Spleen (tissue), 11 donors: ENCODE measurements at regions not wholly inside any gene's neighbourhood (a gene's known extent, or its start where the extent isn't known, plus 50 kb on each side); places are given as distances from the start of the nearest gene placed in this dataset.

ENCODE experiments used
- DNase-seq: peaks from one replicate; pipeline ENCODE4 v3.0.0-alpha.2; 2020
- H3K27ac ChIP-seq, 8 donors: fragments of 200-600 bp; sonication (generic) in 7 of 8; 1 replicate in 4 of 8; 2 replicates in 4 of 8; pipeline versions ENCODE4 v1.5.0 to v1.8.0; 2016 to 2021; ENCODE audit warnings: inconsistent platforms in 4 of 8, mild to moderate bottlenecking in 4 of 8, moderate library complexity in 1 of 8
- H3K27me3 ChIP-seq, 7 donors: fragments of 200-600 bp; sonication (generic) in 6 of 7; replicated peaks in 1 of 7; 1 replicate in 4 of 7; 2 replicates in 3 of 7; pipeline versions ENCODE4 v1.5.0 to v1.8.0; 2016 to 2021; ENCODE audit warnings: inconsistent platforms in 3 of 7, mild to moderate bottlenecking in 1 of 7
- H3K36me3 ChIP-seq, 6 donors: fragments of 200-600 bp; sonication (generic) in 5 of 6; 1 replicate in 4 of 6; 2 replicates in 2 of 6; pipeline versions ENCODE4 v1.5.0 to v1.8.0; 2016 to 2021; ENCODE audit warnings: inconsistent platforms in 2 of 6
- H3K4me1 ChIP-seq, 6 donors: fragments of 200-600 bp; sonication (generic) in 5 of 6; 1 replicate in 3 of 6; 2 replicates in 3 of 6; pipeline versions ENCODE4 v1.5.0 to v1.8.0; 2016 to 2021; ENCODE audit warnings: inconsistent platforms in 3 of 6
- H3K4me3 ChIP-seq, 8 donors: fragments of 200-600 bp; sonication (generic) in 7 of 8; 1 replicate in 4 of 8; 2 replicates in 4 of 8; pipeline versions ENCODE4 v1.5.0 to v1.8.0; 2016 to 2021; ENCODE audit warnings: inconsistent platforms in 4 of 8, mild to moderate bottlenecking in 4 of 8, moderate library complexity in 2 of 8
- H3K9me3 ChIP-seq, 8 donors: fragments of 200-600 bp; sonication (generic) in 7 of 8; 1 replicate in 4 of 8; 2 replicates in 4 of 8; pipeline versions ENCODE4 v1.5.0 to v1.8.0; 2016 to 2021; ENCODE audit warnings: inconsistent platforms in 4 of 8
- CTCF ChIP-seq, 11 experiments: fragments of 200-600 bp in 7 of 11; fragments of 450-650 bp in 4 of 11; sonication (generic) in 4 of 11; IDR thresholded peaks in 8 of 11; conservative IDR thresholded peaks in 3 of 11; 1 replicate in 7 of 11; 2 replicates in 4 of 11; pipeline versions ENCODE4 v1.4.0 to v1.8.0; 2016 to 2021; ENCODE audit warnings: antibody characterized with exemption in 11 of 11, inconsistent platforms in 4 of 11, mild to moderate bottlenecking in 1 of 11
- POLR2A ChIP-seq, 3 donors: fragments of 450-650 bp; IDR thresholded peaks; one replicate each; pipeline ENCODE4 v1.5.1; 2017; ENCODE audit warnings: antibody characterized with exemption in 3 of 3, mild to moderate bottlenecking in 1 of 3
- POLR2AphosphoS5 ChIP-seq, 3 donors: sonication (generic); formaldehyde crosslinking; IDR thresholded peaks; one replicate each; pipeline ENCODE4 v1.5.1; 2017; ENCODE audit warnings: antibody characterized with exemption in 3 of 3
- WGBS, 5 donors: extraction: QIAGEN DNeasy Blood & Tissue Kit in 3 of 5; methylation state at CpG; one replicate each; pipeline versions ENCODE4 v1.1.5 to v1.1.7; 2013 to 2018; 5-methylcytosine and 5-hydroxymethylcytosine counted together
- intact Hi-C: fragments of 100-400 bp; cut with DNase I; formaldehyde crosslinking; loops from one replicate; pipeline ENCODE4 v1.15.0; 2023; ENCODE audit warnings: low total_unique reads
- donor health status: healthy with polysubstance abuse.
- donor health status: DM: no; HTN: no; CAD: no; lungs with moderate emphysema.
- donor health status: DM: no; HTN: no; CAD: no.
- donor health status: Bipolar disorder and iron deficiency.
- donor health status: healthy.
- donor health status: DM: no; HTN: no; CAD: no.
- donor health status: DM: yes; HTN: yes; CAD: no.

GRCh38 chr3:59189939-59190338 lies 140.1 kb upstream of the CFAP20DC start:
- H3K27ac ChIP-seq, result no peak overlapping the region
- intact Hi-C loops, result no loop called here
- TF ChIP-seq POLR2A (IDR thresholded peaks at IDR 0.05), result no peak
- TF ChIP-seq CTCF (IDR thresholded peaks at IDR 0.05 in 8 of 11, conservative IDR thresholded peaks at IDR 0.05 in 3 of 11), result no peak
- TF ChIP-seq POLR2AphosphoS5 (IDR thresholded peaks at IDR 0.05), result no peak
- DNase-seq, result no peak
- no peaks in the 10 kb centered on the region for H3K9me3 ChIP-seq
- 74 to 92% (median 81%) methylated on average over 4 to 5 of the region's 5 CpGs for WGBS, 5 donors
- H3K36me3 ChIP-seq, result no peaks in the 10 kb centered on the region
- no peaks in the 10 kb centered on the region for H3K27me3 ChIP-seq
- H3K4me3 ChIP-seq, result no peak overlapping the region
- no peaks in the 10 kb centered on the region for H3K4me1 ChIP-seq

- Histone ChIP-seq H3K36me3 (no peaks in the 10 kb centered on the region), H3K4me3 (no peak overlapping the region), H3K27ac (no peak overlapping the region), H3K27me3 (no peaks in the 10 kb centered on the region), H3K4me1 (no peaks in the 10 kb centered on the region), H3K9me3 (no peaks in the 10 kb centered on the region)
- intact Hi-C loops, result no loop called here
- no peak for DNase-seq
- WGBS, 5 donors, result 77 to 96% (median 92%) methylated on average over 2 to 4 of the region's 4 CpGs
- no peak for TF ChIP-seq CTCF (IDR thresholded peaks at IDR 0.05 in 8 of 11, conservative IDR thresholded peaks at IDR 0.05 in 3 of 11)
- no peak for TF ChIP-seq POLR2AphosphoS5 (IDR thresholded peaks at IDR 0.05)
- no peak for TF ChIP-seq POLR2A (IDR thresholded peaks at IDR 0.05)
These were observed 139.7 kb upstream of the CFAP20DC start for GRCh38 chr3:59189526-59189925.

- H3K9me3 ChIP-seq, result no peaks in the 10 kb centered on the region
- DNase-seq, result no peak
- H3K4me1 ChIP-seq, result no peaks in the 10 kb centered on the region
- TF ChIP-seq POLR2A (IDR thresholded peaks at IDR 0.05) (no peak), CTCF (IDR thresholded peaks at IDR 0.05 in 8 of 11, conservative IDR thresholded peaks at IDR 0.05 in 3 of 11) (no peak), POLR2AphosphoS5 (IDR thresholded peaks at IDR 0.05) (no peak)
- no peaks in the 10 kb centered on the region for H3K36me3 ChIP-seq
- intact Hi-C loops, result no loop called here
- H3K4me3 ChIP-seq, result no peak overlapping the region
- 73 to 85% (median 77%) methylated on average over 1 of the region's 1 CpG for WGBS, 5 donors
- H3K27ac ChIP-seq, result no peak overlapping the region
- H3K27me3 ChIP-seq, result no peaks in the 10 kb centered on the region
These were observed 136.9 kb upstream of the CFAP20DC start for GRCh38 chr3:59186725-59187124.

GRCh38 chr3:59185591-59186369 lies 136.0 kb upstream of the CFAP20DC start:
- intact Hi-C loops, result no loop called here
- no peaks in the 10 kb centered on the region for H3K27me3 ChIP-seq
- TF ChIP-seq POLR2AphosphoS5 (IDR thresholded peaks at IDR 0.05), result no peak
- no peak for TF ChIP-seq POLR2A (IDR thresholded peaks at IDR 0.05)
- TF ChIP-seq CTCF (IDR thresholded peaks at IDR 0.05 in 8 of 11, conservative IDR thresholded peaks at IDR 0.05 in 3 of 11), result no peak
- no peaks in the 10 kb centered on the region for H3K36me3 ChIP-seq
- no peaks in the 10 kb centered on the region for H3K4me1 ChIP-seq
- no peak overlapping the region for H3K4me3 ChIP-seq
- no peak for DNase-seq
- H3K27ac ChIP-seq, result no peak overlapping the region
- no peaks in the 10 kb centered on the region for H3K9me3 ChIP-seq
- 62 to 90% (median 82%) methylated on average over 3 of the region's 3 CpGs for WGBS, 5 donors
